ENCODE measurements at regions not wholly inside any gene's neighbourhood (a gene's known extent, or its start where the extent isn't known, plus 50 kb on each side); places are given as distances from the start of the nearest gene placed in this dataset.

GRCh38 chr3:5726621-5727020 lies 539.1 kb downstream of the EDEM1 start:
- no peak overlapping the region for H3K4me3 ChIP-seq (ENCODE audit: low read depth, poor library complexity, severe bottlenecking)
- WGBS, 2 donors, result 49 to 69% methylated on average over 5 of the region's 5 CpGs
- DNase-seq (ENCODE audit: low spot score in 2 of 2), result no peak
- intact Hi-C loops (cut with DNase I; ENCODE audit: low total_unique reads), result no loop called here
- TF ChIP-seq POLR2A (IDR thresholded peaks at IDR 0.05), result no peak
- TF ChIP-seq CTCF (IDR thresholded peaks at IDR 0.05), result no peak

GRCh38 chr3:5727743-5728484 lies 540.4 kb downstream of the EDEM1 start:
- 86 to 88% methylated on average over 10 of the region's 10 CpGs for WGBS, 2 donors
- no peak for DNase-seq (ENCODE audit: low spot score in 2 of 2)
- TF ChIP-seq CTCF (IDR thresholded peaks at IDR 0.05) (no peak), POLR2A (IDR thresholded peaks at IDR 0.05) (no peak)
- intact Hi-C loops (cut with DNase I; ENCODE audit: low total_unique reads), result no loop called here
- H3K4me3 ChIP-seq (ENCODE audit: low read depth, poor library complexity, severe bottlenecking), result no peak overlapping the region

GRCh38 chr3:5729852-5730251 lies 542.3 kb downstream of the EDEM1 start:
- DNase-seq (ENCODE audit: low spot score in 2 of 2), result no peak
- H3K4me3 ChIP-seq (ENCODE audit: low read depth, poor library complexity, severe bottlenecking), result no peak overlapping the region
- 86 to 91% methylated on average over 4 of the region's 4 CpGs for WGBS, 2 donors
- TF ChIP-seq POLR2A (IDR thresholded peaks at IDR 0.05), result no peak
- no peak for TF ChIP-seq CTCF (IDR thresholded peaks at IDR 0.05)
- intact Hi-C loops (cut with DNase I; ENCODE audit: low total_unique reads), result no loop called here

- TF ChIP-seq CTCF (IDR thresholded peaks at IDR 0.05) (no peak), POLR2A (IDR thresholded peaks at IDR 0.05) (no peak)
- no peak overlapping the region for H3K4me3 ChIP-seq (ENCODE audit: low read depth, poor library complexity, severe bottlenecking)
- WGBS, 2 donors, result 72 to 84% methylated on average over 2 of the region's 2 CpGs
- DNase-seq (ENCODE audit: low spot score in 2 of 2), result no peak
- intact Hi-C loops (cut with DNase I; ENCODE audit: low total_unique reads), result no loop called here
These were observed 543.6 kb downstream of the EDEM1 start for GRCh38 chr3:5731100-5731499.

GRCh38 chr3:5732081-5732480 lies 544.6 kb downstream of the EDEM1 start:
- H3K4me3 ChIP-seq (ENCODE audit: low read depth, poor library complexity, severe bottlenecking), result no peak overlapping the region
- WGBS, 2 donors, result 43 to 46% methylated on average over 2 of the region's 2 CpGs
- DNase-seq (ENCODE audit: low spot score in 2 of 2), result no peak
- intact Hi-C loops (cut with DNase I; ENCODE audit: low total_unique reads), result no loop called here
- no peak for TF ChIP-seq CTCF (IDR thresholded peaks at IDR 0.05)
- TF ChIP-seq POLR2A (IDR thresholded peaks at IDR 0.05), result no peak

- no peak overlapping the region for H3K4me3 ChIP-seq (ENCODE audit: low read depth, poor library complexity, severe bottlenecking)
- DNase-seq (ENCODE audit: low spot score in 2 of 2), result no peak
- WGBS, 2 donors, result 80 to 94% methylated on average over 4 of the region's 4 CpGs
- TF ChIP-seq CTCF (IDR thresholded peaks at IDR 0.05) (no peak), POLR2A (IDR thresholded peaks at IDR 0.05) (no peak)
- intact Hi-C loops (cut with DNase I; ENCODE audit: low total_unique reads), result no loop called here
These were observed 546.5 kb downstream of the EDEM1 start for GRCh38 chr3:5733995-5734394.
